ENCODE measurements at regions not wholly inside any gene's neighbourhood (a gene's known extent, or its start where the extent isn't known, plus 50 kb on each side); places are given as distances from the start of the nearest gene placed in this dataset.

DNA sequence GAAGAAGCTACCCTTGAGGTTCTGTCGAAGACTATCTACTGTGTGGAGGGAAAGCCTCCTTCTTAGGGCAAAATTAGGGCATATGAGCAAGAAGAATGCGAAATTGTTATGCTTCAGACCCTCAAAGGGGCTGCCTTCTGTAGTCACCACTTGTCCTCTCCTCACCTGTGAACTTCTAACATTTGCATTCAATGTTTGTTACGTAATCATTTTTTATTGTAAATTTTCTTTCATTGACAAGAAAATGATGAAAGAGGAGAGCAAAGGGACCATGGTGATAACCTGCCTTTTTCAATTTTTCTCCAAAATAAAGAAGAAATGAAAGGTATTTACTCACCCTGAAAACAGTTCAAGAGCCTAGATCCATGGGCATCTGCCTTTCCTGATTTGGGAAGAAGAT, 193.0 kb downstream of the SP3 start:
- no peaks in the 10 kb centered on the region for H3K4me1 ChIP-seq (ENCODE audit: insufficient read depth, low read length)
- H3K9ac ChIP-seq (ENCODE audit: low read length) = no peak overlapping the region
- ChIA-PET CTCF (no interaction called here), POLR2A (ENCODE audit: unreplicated experiment) (no interaction called here)
- H3F3A ChIP-seq (ENCODE audit: low read length, unreplicated experiment) = no peaks in the 10 kb centered on the region
- H3K9me3 ChIP-seq (ENCODE audit: low read length) = no peaks in the 10 kb centered on the region
- ATAC-seq (no peak), DNase-seq (no peak)
- no peak overlapping the region for H3K4me3 ChIP-seq (ENCODE audit: low read length)
- no peaks in the 10 kb centered on the region for H3K79me2 ChIP-seq (ENCODE audit: low read length)
- H3K36me3 ChIP-seq (ENCODE audit: low read depth, low read length) = no peaks in the 10 kb centered on the region
- no peak overlapping the region for H2AFZ ChIP-seq (ENCODE audit: low read length)
- no peak for TF ChIP-seq EZH2 (IDR thresholded peaks at IDR 0.05; ENCODE audit: low read length, unreplicated experiment)
- TF ChIP-seq, protein P1, sequence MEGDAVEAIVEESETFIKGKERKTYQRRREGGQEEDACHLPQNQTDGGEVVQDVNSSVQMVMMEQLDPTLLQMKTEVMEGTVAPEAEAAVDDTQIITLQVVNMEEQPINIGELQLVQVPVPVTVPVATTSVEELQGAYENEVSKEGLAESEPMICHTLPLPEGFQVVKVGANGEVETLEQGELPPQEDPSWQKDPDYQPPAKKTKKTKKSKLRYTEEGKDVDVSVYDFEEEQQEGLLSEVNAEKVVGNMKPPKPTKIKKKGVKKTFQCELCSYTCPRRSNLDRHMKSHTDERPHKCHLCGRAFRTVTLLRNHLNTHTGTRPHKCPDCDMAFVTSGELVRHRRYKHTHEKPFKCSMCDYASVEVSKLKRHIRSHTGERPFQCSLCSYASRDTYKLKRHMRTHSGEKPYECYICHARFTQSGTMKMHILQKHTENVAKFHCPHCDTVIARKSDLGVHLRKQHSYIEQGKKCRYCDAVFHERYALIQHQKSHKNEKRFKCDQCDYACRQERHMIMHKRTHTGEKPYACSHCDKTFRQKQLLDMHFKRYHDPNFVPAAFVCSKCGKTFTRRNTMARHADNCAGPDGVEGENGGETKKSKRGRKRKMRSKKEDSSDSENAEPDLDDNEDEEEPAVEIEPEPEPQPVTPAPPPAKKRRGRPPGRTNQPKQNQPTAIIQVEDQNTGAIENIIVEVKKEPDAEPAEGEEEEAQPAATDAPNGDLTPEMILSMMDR (conservative IDR thresholded peaks at IDR 0.05; ENCODE audit: low read depth, low read length) = no peak
- TF ChIP-seq EZH2phosphoT487 (IDR thresholded peaks at IDR 0.05; ENCODE audit: borderline replicate concordance, low read length) = no peak
- H3K4me2 ChIP-seq (ENCODE audit: low read length) = no peak overlapping the region
- H3K27ac ChIP-seq (ENCODE audit: low read length) = no peak overlapping the region
- intact Hi-C loops (cut with micrococcal nuclease) = no loop called here
- no peaks in the 10 kb centered on the region for H3K27me3 ChIP-seq (ENCODE audit: low read length)
- H3K9me2 ChIP-seq (replicated peaks; ENCODE audit: low read length) = no peaks in the 10 kb centered on the region
- no TSS peak for BruUV-seq (replicated peaks)
- H4K20me1 ChIP-seq (ENCODE audit: low read length) = no peaks in the 10 kb centered on the region

DNA sequence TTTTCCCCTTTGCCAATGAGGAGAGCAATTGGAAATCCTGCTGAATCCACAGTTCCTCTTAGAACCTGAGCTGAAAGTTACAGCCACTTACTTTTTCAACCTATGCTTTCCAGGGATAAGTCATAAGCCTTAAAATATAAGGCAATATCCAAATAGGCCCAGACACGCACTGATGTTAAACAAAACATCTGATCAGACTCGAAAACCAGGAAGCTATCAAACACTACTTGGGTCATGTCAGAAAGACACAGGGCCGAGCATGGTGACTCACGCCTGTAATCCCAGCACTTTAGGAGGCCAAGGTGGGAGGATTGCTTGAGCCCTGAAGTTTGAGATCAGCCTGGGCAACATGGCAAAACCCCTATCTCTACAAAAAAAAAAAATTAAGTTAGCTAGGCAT, 192.1 kb downstream of the SP3 start:
- intact Hi-C loops (cut with micrococcal nuclease) = no loop called here
- Histone ChIP-seq H3K9me3 (ENCODE audit: low read length) (no peaks in the 10 kb centered on the region), H3K4me2 (ENCODE audit: low read length) (no peak overlapping the region), H3K27ac (ENCODE audit: low read length) (no peak overlapping the region), H3K9me2 (replicated peaks; ENCODE audit: low read length) (no peaks in the 10 kb centered on the region), H3K36me3 (ENCODE audit: low read depth, low read length) (no peaks in the 10 kb centered on the region), H2AFZ (ENCODE audit: low read length) (no peak overlapping the region), H3F3A (ENCODE audit: low read length, unreplicated experiment) (no peaks in the 10 kb centered on the region), H3K79me2 (ENCODE audit: low read length) (no peaks in the 10 kb centered on the region), H3K27me3 (ENCODE audit: low read length) (no peaks in the 10 kb centered on the region), H3K4me3 (ENCODE audit: low read length) (no peak overlapping the region), H3K9ac (ENCODE audit: low read length) (no peak overlapping the region), H4K20me1 (ENCODE audit: low read length) (no peaks in the 10 kb centered on the region), H3K4me1 (ENCODE audit: insufficient read depth, low read length) (no peaks in the 10 kb centered on the region)
- no TSS peak for BruUV-seq (replicated peaks)
- ChIA-PET CTCF (no interaction called here), POLR2A (ENCODE audit: unreplicated experiment) (no interaction called here)
- DNase-seq = no peak
- ATAC-seq = no peak
- TF ChIP-seq, protein P1 (conservative IDR thresholded peaks at IDR 0.05; ENCODE audit: low read depth, low read length) = no peak
- TF ChIP-seq EZH2 (IDR thresholded peaks at IDR 0.05; ENCODE audit: low read length, unreplicated experiment) (no peak), EZH2phosphoT487 (IDR thresholded peaks at IDR 0.05; ENCODE audit: borderline replicate concordance, low read length) (no peak)

DNA sequence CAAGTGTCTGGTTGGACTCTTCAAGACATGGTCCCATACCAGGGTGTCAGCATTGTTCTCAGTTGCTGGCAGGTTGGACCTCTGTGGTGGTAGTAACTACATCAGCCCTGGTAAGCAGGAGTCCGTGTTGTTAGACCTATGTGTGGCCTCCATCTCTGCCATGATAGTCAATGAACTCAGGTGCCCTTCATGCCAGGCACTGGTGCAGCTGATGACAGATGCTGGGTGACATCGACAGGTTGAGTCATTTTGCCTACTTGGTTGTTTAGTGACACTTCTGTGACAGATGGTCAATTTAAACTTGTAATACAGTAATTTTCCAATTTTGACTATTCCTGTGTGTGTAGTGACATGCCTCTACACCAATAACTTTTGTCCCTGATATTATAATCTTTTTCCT, 189.7 kb downstream of the SP3 start:
- ChIA-PET POLR2A (ENCODE audit: unreplicated experiment) (no interaction called here), CTCF (no interaction called here)
- no peak overlapping the region for H3K4me3 ChIP-seq (ENCODE audit: low read length)
- H3K9me3 ChIP-seq (ENCODE audit: low read length) = no peaks in the 10 kb centered on the region
- DNase-seq = no peak
- ATAC-seq = no peak
- H2AFZ ChIP-seq (ENCODE audit: low read length) = no peak overlapping the region
- H4K20me1 ChIP-seq (ENCODE audit: low read length) = no peaks in the 10 kb centered on the region
- no peaks in the 10 kb centered on the region for H3K27me3 ChIP-seq (ENCODE audit: low read length)
- H3K9me2 ChIP-seq (replicated peaks; ENCODE audit: low read length) = no peaks in the 10 kb centered on the region
- intact Hi-C loops (cut with micrococcal nuclease) = no loop called here
- no peaks in the 10 kb centered on the region for H3K79me2 ChIP-seq (ENCODE audit: low read length)
- H3F3A ChIP-seq (ENCODE audit: low read length, unreplicated experiment) = no peaks in the 10 kb centered on the region
- H3K9ac ChIP-seq (ENCODE audit: low read length) = no peak overlapping the region
- no peaks in the 10 kb centered on the region for H3K36me3 ChIP-seq (ENCODE audit: low read depth, low read length)
- H3K27ac ChIP-seq (ENCODE audit: low read length) = no peak overlapping the region
- no peak for TF ChIP-seq EZH2 (IDR thresholded peaks at IDR 0.05; ENCODE audit: low read length, unreplicated experiment)
- no peaks in the 10 kb centered on the region for H3K4me1 ChIP-seq (ENCODE audit: insufficient read depth, low read length)
- no peak overlapping the region for H3K4me2 ChIP-seq (ENCODE audit: low read length)
- no TSS peak for BruUV-seq (replicated peaks)

Measured in PC-3 (cell line).